AG09319 (cell line): ENCODE measurements at regions not wholly inside any gene's neighbourhood (a gene's known extent, or its start where the extent isn't known, plus 50 kb on each side); places are given as distances from the start of the nearest gene placed in this dataset.
"Not testable (repeated sequence)": the region's sequence is repeated elsewhere in the genome, so short reads cannot be mapped to it uniquely, and the experiment has no call there.

Experiments
- DNase-seq: peaks from one replicate; pipeline ENCODE4 v3.0.0-alpha.2; 2010; ENCODE audit warnings: low read depth; ENCODE audit errors: extremely low read depth
- TF ChIP-seq, protein P1 (sequence below): IDR thresholded peaks from 2 replicates; pipeline ENCODE4 v1.5.1; 2011; ENCODE audit warnings: low read depth, mild to moderate bottlenecking, inconsistent platforms, low read length, moderate library complexity

GRCh38 chr2:78154586-78154985 lies 632.4 kb upstream of the LRRTM4 start:
- TF ChIP-seq, protein P1, sequence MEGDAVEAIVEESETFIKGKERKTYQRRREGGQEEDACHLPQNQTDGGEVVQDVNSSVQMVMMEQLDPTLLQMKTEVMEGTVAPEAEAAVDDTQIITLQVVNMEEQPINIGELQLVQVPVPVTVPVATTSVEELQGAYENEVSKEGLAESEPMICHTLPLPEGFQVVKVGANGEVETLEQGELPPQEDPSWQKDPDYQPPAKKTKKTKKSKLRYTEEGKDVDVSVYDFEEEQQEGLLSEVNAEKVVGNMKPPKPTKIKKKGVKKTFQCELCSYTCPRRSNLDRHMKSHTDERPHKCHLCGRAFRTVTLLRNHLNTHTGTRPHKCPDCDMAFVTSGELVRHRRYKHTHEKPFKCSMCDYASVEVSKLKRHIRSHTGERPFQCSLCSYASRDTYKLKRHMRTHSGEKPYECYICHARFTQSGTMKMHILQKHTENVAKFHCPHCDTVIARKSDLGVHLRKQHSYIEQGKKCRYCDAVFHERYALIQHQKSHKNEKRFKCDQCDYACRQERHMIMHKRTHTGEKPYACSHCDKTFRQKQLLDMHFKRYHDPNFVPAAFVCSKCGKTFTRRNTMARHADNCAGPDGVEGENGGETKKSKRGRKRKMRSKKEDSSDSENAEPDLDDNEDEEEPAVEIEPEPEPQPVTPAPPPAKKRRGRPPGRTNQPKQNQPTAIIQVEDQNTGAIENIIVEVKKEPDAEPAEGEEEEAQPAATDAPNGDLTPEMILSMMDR: no peak
- no peak for DNase-seq

DNA sequence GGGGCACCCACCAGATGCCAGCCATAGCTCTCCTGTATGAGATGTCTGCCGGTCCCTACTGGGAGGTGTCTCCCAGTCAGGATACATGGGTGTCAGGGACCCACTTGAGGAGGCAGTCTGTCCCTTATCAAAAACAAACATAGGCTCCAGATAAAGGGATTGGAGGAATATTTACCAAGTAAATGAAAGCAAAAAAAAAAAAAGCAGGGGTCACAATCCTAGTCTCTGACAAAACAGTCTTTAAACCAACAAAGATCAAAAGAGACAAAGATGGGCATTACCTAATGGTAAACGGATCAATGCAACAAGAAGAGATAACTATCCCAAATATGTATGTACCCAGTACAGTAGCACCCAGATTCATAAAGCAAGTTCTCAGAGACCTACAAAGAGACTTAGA lies 640.0 kb upstream of the LRRTM4 start:
- TF ChIP-seq, protein P1: no peak
- DNase-seq: no peak

DNA sequence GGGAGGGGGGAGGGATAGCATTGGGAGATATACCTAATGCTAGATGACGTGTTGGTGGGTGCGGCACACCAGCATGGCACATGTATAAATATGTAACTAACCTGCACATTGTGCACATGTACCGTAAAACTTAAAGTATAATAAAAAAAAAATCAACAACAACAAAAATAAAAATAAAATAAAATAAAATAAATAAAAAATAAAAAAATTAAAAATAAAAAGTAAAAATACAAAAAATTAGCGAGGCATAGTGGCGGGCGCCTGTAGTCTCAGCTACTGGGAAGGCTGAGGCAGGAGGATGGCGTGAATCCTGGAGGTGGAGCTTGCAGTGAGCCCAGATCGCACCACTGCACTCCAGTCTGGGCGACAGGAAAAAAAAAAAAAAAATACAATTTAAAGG lies 650.0 kb upstream of the LRRTM4 start:
- not testable (repeated sequence) for DNase-seq

DNA sequence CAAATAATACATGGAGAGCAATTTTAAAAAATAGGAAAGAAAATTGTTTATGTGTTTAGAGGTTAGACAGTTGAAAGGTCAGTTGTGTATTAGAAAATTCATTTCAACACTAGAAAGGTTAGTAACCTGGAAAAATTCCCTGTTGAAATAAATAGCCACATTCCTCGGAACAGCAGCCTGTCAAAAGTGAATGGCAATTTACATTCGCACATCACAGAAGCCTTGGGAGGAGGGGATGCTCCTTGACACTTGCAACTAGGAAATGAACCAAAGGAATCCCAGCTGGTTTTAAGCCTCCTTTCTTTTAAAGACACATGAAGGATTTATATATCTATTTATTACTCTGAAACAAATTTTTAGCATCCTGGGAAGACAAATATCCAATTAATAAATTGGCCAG lies 653.5 kb upstream of the LRRTM4 start:
- DNase-seq: no peak

GRCh38 chr2:78201064-78201575 lies 678.9 kb upstream of the LRRTM4 start:
- no peak for DNase-seq
- TF ChIP-seq, protein P1: no peak

More for the DNA sequence above, 653.5 kb upstream of the LRRTM4 start:
- TF ChIP-seq, protein P1: no peak

DNA sequence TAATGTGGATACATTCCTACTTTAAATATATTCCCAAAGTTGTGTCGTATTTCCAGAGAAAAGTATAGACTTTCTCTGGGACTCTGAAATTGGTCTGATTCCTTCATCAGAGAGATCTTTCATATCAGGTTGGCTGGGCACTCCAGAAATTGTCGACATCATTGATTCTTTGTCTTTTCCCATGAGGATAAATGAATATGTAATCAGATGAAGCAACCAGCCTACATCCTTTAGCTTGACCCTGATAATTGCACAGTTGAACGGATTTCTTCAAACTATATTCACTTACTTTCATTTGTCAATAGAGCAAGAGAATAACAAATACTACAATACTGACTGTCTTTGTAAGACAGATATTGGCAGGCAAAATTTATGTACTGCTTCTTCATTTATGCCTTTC lies 680.2 kb upstream of the LRRTM4 start:
- TF ChIP-seq, protein P1: no peak
- DNase-seq: no peak

DNA sequence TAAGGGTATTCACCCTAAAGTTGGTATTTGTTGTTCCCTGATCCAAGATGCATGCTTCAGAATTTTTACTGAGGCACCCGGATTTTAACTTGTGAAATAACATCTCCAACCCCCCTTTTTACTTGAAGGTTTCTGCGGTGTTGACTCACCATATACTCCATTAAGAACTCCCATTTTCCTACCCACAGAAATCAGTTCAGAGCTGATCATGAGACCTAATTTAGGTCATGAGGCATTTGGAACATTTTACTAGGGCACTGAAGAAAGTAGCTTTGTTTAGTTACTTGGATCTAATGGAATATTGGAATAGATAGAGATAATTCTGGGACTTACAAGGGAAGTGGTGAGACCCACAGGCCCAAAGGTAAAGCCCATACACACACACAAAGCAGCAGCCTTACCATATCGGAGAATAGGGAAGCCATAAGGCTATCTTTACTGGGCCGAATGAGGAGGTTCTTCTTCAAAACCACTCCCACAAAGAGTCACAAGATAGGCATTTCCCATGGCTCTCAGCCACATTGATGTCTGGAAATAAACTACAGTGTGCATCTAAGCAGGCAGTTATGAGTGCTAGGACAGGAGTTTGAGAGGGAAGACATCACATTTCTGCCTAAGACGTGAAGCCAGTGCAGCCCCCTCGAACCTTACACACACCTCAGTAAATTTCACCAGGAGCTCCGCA lies 681.0 kb upstream of the LRRTM4 start:
- TF ChIP-seq, protein P1: no peak
- DNase-seq: no peak

DNA sequence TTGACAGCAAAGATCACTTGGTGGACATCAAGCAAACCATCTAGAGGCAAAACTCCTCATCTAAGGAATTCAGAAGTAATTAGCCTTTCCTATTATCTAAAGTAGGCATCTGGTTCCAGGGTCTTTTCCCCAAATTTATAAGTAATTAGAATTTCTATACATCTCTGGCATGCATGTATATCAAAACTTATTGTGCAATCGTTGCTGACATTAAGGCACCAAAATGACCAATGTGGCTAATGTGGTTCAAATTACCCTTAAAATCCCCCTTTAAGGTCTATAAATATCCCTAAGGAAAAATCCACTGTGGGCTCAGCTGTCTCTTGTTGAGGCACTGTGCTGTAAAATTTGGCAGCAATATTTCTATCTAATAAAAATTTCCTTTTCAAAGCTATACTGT lies 695.9 kb upstream of the LRRTM4 start:
- TF ChIP-seq, protein P1: no peak
- no peak for DNase-seq
